ENCODE measurements at regions not wholly inside any gene's neighbourhood (a gene's known extent, or its start where the extent isn't known, plus 50 kb on each side); places are given as distances from the start of the nearest gene placed in this dataset.

GRCh38 chr20:21653628-21654027, 51.8 kb upstream of the PAX1 start:
- no peak for TF ChIP-seq YY1 (IDR thresholded peaks at IDR 0.05; ENCODE audit: low read depth)
- no peak for TF ChIP-seq RAD21 (IDR thresholded peaks at IDR 0.05; ENCODE audit: low read depth)
- no peak for TF ChIP-seq EP300 (IDR thresholded peaks at IDR 0.05; ENCODE audit: borderline replicate concordance)
- TF ChIP-seq FOXM1 (IDR thresholded peaks at IDR 0.05; ENCODE audit: borderline replicate concordance, low read depth): no peak
- no peak for TF ChIP-seq TCF12 (IDR thresholded peaks at IDR 0.05; ENCODE audit: low read depth)
- no peak for TF ChIP-seq CEBPB (IDR thresholded peaks at IDR 0.05)

All from Ishikawa (cell line).